HG02571 (cell line): ENCODE measurements at regions not wholly inside any gene's neighbourhood (a gene's known extent, or its start where the extent isn't known, plus 50 kb on each side); places are given as distances from the start of the nearest gene placed in this dataset.

Experiments
- ATAC-seq: cut with Tn5 transposase; IDR thresholded peaks from one replicate; pipeline ENCODE4 v1.9.1; 2021; ENCODE audit warnings: mild to moderate bottlenecking, moderate library complexity; ENCODE audit not compliant: unreplicated experiment

DNA sequence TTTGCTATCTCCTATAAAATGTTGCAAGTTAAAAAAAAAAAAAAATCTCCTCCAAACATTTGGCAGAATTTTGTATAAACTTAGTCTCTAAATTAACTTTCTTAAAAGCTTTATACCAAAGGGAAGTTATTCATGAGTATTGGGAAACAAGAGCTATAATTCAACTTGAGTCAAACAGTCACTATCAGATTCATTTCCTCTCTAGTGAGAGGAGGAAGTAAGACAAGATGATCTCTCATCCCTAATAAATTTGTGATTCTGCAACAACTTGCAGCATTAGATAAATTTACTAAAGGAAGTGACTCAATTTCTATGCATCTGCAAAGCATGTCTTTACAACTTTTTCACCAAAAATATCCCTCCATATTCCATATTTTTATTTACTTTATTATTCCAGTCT is 135.4 kb upstream of the GNPDA2 start:
- ATAC-seq, result no peak

DNA sequence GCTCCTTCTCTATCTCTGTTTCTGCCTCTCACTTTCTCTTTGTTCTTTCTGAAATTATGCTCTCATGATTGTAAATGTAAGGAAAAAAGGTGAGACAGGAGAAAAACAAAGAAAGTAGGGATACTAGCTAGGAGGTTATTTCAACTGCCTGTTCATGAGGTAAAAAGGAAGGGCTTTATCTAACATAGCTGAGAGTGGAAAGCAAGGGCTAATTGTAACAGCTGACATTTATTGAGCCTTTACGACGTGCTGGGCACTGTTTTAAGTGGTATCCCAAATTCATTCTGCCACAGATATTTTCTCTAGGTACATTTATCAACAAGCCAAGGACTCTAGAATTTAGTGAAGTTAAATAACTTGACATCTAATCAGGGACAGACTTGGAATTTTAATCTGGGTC is 133.1 kb upstream of the GNPDA2 start:
- no peak for ATAC-seq

DNA sequence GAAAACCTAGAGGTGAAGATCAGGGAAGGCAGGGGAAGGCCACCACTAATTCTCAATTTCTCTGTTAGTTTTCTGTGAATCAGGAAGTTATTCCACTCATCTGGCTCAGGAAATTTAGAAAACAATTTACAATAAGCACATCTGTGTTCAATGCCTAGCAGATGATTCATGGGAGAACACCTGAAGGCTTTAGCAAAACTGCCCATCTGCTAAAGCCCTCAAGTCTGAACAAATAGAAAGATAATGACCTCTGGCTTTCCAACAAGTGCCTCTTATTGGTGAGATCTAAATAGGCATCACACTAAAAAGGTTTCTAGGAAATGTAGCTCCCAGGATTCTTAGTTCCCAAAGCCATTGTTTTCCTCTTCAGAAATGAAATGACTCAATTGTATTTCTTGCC is 122.1 kb upstream of the GNPDA2 start:
- ATAC-seq, result no peak

DNA sequence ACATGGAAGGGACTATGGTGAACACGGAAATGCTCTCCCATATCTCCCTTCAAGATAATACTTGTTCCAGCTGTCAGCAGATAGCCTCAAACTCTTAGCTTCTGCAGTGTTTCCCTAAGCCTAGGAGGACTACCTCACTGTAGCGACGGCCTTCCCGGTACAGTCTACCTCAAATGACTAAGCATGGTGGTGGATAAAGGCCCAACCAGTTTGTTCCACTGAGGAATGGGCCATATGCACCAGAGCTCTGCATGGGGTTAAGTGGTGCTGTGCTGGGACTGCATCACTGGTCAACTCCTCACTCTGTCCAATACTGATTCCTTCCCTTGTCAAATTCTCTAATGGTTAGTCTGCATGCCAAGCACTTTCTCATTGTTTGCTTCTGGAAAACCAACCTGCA is 119.6 kb upstream of the GNPDA2 start:
- no peak for ATAC-seq

DNA sequence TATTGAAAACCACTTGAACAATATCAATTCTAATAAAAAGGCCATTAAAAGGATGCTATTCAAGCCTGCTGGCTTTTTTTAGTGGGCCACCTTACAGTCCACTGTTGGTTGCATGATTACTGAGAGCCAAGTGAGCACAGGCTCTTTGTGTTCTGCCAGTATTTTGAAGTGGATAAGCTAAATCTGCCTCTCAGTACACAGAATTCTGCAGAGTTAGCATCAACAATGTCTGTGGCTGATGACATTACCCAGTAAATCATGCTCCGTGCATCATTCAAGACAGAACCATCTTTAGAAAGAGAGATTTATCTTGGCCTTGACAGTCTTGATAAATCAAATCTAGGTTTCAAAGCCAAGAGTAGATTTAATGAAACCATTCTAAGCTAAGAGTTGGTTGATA is 119.0 kb upstream of the GNPDA2 start:
- ATAC-seq, result no peak

DNA sequence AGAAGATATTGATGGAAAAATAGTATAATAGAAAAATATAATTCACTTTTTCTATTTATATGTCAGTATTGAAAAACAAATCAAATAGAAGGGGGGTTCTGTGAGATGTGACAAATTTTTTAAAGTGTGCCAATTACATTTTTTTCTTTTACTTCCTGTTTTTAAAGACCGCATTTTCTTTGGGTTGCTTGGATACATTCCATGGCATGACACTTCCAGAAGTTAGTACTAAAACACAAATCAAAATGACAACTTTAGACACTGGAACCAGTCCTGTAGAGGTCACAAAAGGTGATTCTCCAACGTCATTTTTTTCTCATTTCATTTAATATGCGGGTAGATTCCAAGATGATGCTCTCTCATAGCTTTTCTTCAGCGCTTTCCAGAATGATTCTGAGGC is 116.2 kb upstream of the GNPDA2 start:
- ATAC-seq, result no peak

DNA sequence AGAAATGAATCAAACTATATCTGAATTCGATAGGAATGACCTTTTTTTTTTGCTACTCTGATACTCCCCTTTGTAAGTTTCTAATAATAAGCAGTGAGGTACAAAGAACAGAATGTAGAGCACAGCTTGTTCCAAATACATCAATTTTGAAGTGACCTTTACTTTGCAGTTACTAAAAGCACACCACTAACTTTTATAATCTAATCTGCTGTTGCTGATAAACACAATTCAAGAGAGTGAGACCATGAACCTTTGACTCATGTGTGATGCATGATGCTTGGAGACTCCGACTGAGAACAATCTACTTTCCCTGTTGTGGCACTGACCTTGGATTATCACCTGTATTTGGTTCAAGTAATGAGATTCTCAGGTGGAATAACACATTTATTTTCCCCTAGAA is 91.6 kb upstream of the GNPDA2 start:
- ATAC-seq, result no peak

DNA sequence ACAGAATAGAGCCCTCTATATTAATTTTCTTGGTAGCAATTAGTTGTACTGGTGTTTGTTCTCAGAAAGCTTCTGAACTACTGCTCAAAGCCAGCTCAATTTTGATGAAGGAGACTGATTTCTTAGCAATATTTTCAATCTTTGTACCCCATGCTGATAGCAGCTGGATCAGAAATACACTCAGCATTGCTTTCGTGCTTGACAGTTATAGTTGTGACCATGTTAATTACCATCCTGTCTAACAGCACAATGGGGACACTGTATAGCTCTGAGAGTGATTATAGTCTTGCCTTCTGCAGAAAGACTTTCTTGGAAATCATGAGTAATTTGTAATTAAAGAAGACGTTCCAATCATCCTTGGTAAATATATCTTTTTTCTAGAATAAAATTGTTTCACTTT is 79.7 kb upstream of the GNPDA2 start:
- ATAC-seq, result no peak

DNA sequence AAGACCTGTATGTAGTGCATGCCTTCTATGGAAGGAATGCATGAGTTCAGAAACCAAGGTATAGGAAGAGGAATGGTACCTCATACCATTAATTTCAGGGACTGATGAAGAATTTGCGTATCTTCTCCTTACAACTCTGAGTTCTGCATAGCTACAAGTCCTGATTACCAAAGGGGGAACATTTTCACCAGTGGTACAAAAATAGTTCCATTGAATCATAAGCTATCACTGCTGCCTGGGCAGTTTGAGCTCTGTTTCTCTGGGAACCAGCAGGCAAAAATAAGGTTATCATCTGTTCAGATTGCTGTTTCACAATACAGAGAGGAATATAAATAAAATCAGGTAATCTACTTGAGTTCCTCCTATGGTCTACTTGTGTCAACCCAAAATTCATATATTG is 77.9 kb upstream of the GNPDA2 start:
- ATAC-seq, result no peak

DNA sequence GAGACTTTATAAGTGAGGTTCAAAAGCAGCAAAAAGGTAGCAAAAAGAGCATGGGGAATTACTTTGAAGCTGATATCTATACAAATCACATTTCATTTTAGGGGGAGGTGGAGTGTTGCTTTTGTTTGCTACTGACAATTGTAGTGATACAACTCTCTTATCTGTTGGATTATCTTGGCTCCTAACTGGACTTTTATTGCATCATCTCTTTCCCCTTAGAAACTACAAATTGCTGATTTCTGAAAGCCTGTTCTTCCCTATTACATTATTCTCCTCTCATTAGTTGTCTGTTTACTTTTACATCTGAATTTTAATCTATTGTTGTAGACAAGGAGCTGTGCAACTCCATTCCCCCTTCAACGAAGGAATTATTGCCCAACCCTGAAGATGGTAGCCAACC is 75.0 kb upstream of the GNPDA2 start:
- no peak for ATAC-seq

DNA sequence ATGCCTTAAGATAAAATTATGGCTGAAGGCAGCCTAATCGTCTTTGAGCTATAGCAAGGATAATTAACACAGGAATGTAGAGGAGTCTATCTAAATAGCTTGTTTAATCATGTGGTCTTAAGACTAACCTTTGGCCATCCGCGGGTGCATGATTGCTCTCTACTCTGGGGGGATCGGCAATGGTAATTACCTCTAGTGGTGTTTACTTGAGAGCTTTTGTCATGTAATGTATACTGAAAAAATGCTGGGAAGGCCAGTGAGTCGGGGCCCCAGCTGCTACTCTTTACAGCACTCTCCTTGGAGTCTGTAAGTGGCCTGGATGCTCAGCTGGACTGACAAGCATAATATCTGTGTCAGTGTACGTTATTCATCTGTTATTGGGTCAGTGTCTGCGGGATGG is 65.5 kb upstream of the GNPDA2 start:
- ATAC-seq, result no peak

DNA sequence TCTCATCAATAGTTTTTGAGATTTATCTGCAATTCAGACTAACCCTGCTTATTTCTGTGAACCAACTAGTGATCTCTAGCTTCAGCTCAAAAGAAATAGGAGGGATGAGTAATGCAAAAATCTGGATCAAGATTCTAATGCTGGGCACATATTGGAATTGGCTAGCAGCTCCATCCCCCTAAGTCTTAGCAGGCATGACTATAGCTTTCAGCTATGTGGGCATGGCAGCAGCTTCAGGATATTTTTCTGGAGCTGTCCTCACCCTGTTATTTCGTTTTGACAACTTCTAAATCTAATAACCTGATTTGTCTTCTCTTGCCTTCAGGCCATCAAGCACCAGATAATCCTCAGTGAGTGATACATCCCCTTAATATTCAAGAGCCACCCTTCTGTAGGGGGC is 50.8 kb upstream of the GNPDA2 start:
- no peak for ATAC-seq
